ENCODE measurements at regions not wholly inside any gene's neighbourhood (a gene's known extent, or its start where the extent isn't known, plus 50 kb on each side); places are given as distances from the start of the nearest gene placed in this dataset.

- ChIA-PET CTCF (interaction anchor here (0.7 kb wide), 1 partner anchor 47 kb away, joined by 3 read pairs; no protein-coding TSS in a partner anchor), POLR2A (ENCODE audit: low non-redundant PET) (no interaction called here)
- no peak overlapping the region for H3K27ac ChIP-seq
- no peak for TF ChIP-seq CTCF (conservative IDR thresholded peaks at IDR 0.05; ENCODE audit: low read depth)
- DNase-seq (ENCODE audit: low spot score): no peak
Measured at GRCh38 chr2:88236666-88237065, 66.5 kb downstream of the THNSL2 start.
